HepG2 (cell line): ENCODE measurements at regions not wholly inside any gene's neighbourhood (a gene's known extent, or its start where the extent isn't known, plus 50 kb on each side); places are given as distances from the start of the nearest gene placed in this dataset.

Source experiments
- ATAC-seq: fragments of 200-7000 bp; cut with Tn5 transposase; 3 replicates; pipeline ENCODE4 v1.9.1; 2020; ENCODE audit warnings: mild to moderate bottlenecking, moderate library complexity
- BruUV-seq: library from RNA; stranded (reverse); fragments of 400-500 nt; replicated peaks from 2 replicates; lab custom pipeline; 2021; lab: Mats Ljungman, UMichigan
- CTCF ChIA-PET: fragments of 300-600 bp; formaldehyde crosslinking; extraction: SDS; loops from one replicate; lab custom pipeline; 2021; ENCODE audit warnings: low total read pairs, inconsistent platforms, low intra/inter-chr PET ratio; lab: Yijun Ruan, JAX
- POLR2A ChIA-PET: fragments of 350-600 bp; sonication (Branson Sonifier 250); formaldehyde crosslinking; loops from one replicate; lab custom pipeline; 2020; ENCODE audit warnings: antibody characterized with exemption, inconsistent platforms; lab: Yijun Ruan, JAX
- DNase-seq: peaks from one replicate; pipeline ENCODE4 v3.0.0-alpha.2; 2015; ENCODE audit warnings: low spot score
- FAIRE-seq: peaks from 3 replicates; lab custom pipeline; 2011; peaks lifted over from hg19 to GRCh38; lab: Jason Lieb, UNC
- H2AFZ ChIP-seq: one replicate; pipeline ENCODE4 v1.6.1; 2011; ENCODE audit warnings: low read length, inconsistent platforms
- H3K27ac ChIP-seq: fragments of 300-600 bp; 3 replicates; pipeline ENCODE4 v1.8.0; 2011; ENCODE audit warnings: mixed run types, mild to moderate bottlenecking, mixed read lengths, low read length, inconsistent platforms; ENCODE audit not compliant: insufficient read depth; ENCODE audit errors: extremely low read length
- H3K27me3 ChIP-seq, 2 experiments: fragments of 200-600 bp in 1 of 2; 2 replicates in 1 of 2; 3 replicates in 1 of 2; pipeline versions ENCODE4 v1.6.0 to v1.8.0; 2011; ENCODE audit warnings: low read length in 2 of 2, mild to moderate bottlenecking in 2 of 2, moderate library complexity in 2 of 2, inconsistent platforms in 1 of 2; ENCODE audit not compliant: insufficient read depth in 2 of 2, control insufficient read depth in 1 of 2
- H3K36me3 ChIP-seq, 2 experiments: fragments of 200-600 bp in 1 of 2; replicated peaks in 1 of 2; 2 replicates in 1 of 2; 3 replicates in 1 of 2; pipeline versions ENCODE4 v1.5.1 to v1.8.0; 2011; ENCODE audit warnings: low read length in 2 of 2, inconsistent platforms in 1 of 2; ENCODE audit not compliant: insufficient read depth in 2 of 2, control insufficient read depth in 1 of 2
- H3K4me1 ChIP-seq: 2 replicates; pipeline ENCODE4 v1.5.1; 2012; ENCODE audit warnings: low read length, inconsistent platforms; ENCODE audit not compliant: insufficient read depth
- H3K4me2 ChIP-seq: 2 replicates; pipeline ENCODE4 v1.6.0; 2011; ENCODE audit warnings: low read depth, low read length, inconsistent platforms
- H3K4me3 ChIP-seq, 3 experiments: fragments of 200-600 bp in 1 of 3; sonication (generic), shearing (Covaris generic) in 1 of 3; replicated peaks in 1 of 3; 2 replicates each; pipeline ENCODE4 v1.5.1; 2011 to 2016; ENCODE audit warnings: low read length in 3 of 3, inconsistent platforms in 2 of 3, low read depth in 2 of 3, mild to moderate bottlenecking in 2 of 3, control low read depth in 1 of 3, mixed read lengths in 1 of 3; ENCODE audit not compliant: insufficient read depth in 1 of 3
- H3K79me2 ChIP-seq: one replicate; pipeline ENCODE4 v1.6.1; 2011; ENCODE audit warnings: low read length, inconsistent platforms; ENCODE audit not compliant: insufficient read depth
- H3K9ac ChIP-seq: 2 replicates; pipeline ENCODE4 v1.6.0; 2011; ENCODE audit warnings: mild to moderate bottlenecking, low read depth, low read length, inconsistent platforms; ENCODE audit not compliant: insufficient read depth
- H3K9me3 ChIP-seq: 2 replicates; pipeline ENCODE4 v1.5.1; 2012; ENCODE audit warnings: mild to moderate bottlenecking, low read length
- H4K20me1 ChIP-seq: 2 replicates; pipeline ENCODE4 v1.6.0; 2011; ENCODE audit warnings: inconsistent platforms, mild to moderate bottlenecking, low read length, moderate library complexity; ENCODE audit not compliant: insufficient read depth
- E2F2 ChIP-seq: sonication (generic); formaldehyde crosslinking; IDR thresholded peaks from 2 replicates; pipeline ENCODE4 v1.4.0; 2020; ENCODE audit warnings: missing genetic modification reagents, borderline replicate concordance
- FOXK1 ChIP-seq: sonication (generic); formaldehyde crosslinking; IDR thresholded peaks from 2 replicates; pipeline ENCODE4 v1.4.0; 2020; ENCODE audit warnings: low read depth, missing genetic modification reagents, borderline replicate concordance
- KIAA2018 ChIP-seq: sonication (generic); formaldehyde crosslinking; IDR thresholded peaks from 2 replicates; pipeline ENCODE4 v1.5.0; 2020; ENCODE audit warnings: mild to moderate bottlenecking, missing genetic modification reagents, borderline replicate concordance
- PRDM4 ChIP-seq: sonication (generic); formaldehyde crosslinking; IDR thresholded peaks from 2 replicates; pipeline ENCODE4 v1.9.0; 2021; ENCODE audit warnings: missing genetic modification reagents, borderline replicate concordance
- TBX3 ChIP-seq: fragments of 450-650 bp; IDR thresholded peaks from 2 replicates; pipeline ENCODE4 v1.6.1; 2017; ENCODE audit warnings: antibody characterized with exemption, mild to moderate bottlenecking, inconsistent platforms, borderline replicate concordance
- ZFP62 ChIP-seq: sonication (generic); formaldehyde crosslinking; IDR thresholded peaks from 2 replicates; pipeline ENCODE4 v1.4.0; 2020; ENCODE audit warnings: missing genetic modification reagents
- ZNF180 ChIP-seq: sonication (generic); formaldehyde crosslinking; IDR thresholded peaks from 2 replicates; pipeline ENCODE4 v1.4.0; 2020; ENCODE audit warnings: low read depth, missing genetic modification reagents, borderline replicate concordance
- WGBS: methylation state at CpG from one replicate; pipeline ENCODE4 v1.1.6; 2017; ENCODE audit warnings: low lambda C conversion rate; 5-methylcytosine and 5-hydroxymethylcytosine counted together
- in situ Hi-C: cut with HindIII; loops from 2 replicates; pipeline ENCODE4 v1.10.0; 2017; ENCODE audit warnings: low pct_unique_long_range_greater_than_20kb; ENCODE audit not compliant: extremely low pct_ligation_motif_present
- intact Hi-C: fragments of 100-400 bp; cut with micrococcal nuclease; formaldehyde crosslinking; loops from one replicate; pipeline ENCODE4 v1.10.0; 2022; ENCODE audit not compliant: unreplicated experiment

- Histone ChIP-seq H3K36me3 (no peaks in the 10 kb centered on the region), H3K27me3 (no peaks in the 10 kb centered on the region), H3K4me2 (no peak overlapping the region), H4K20me1 (no peaks in the 10 kb centered on the region), H3K9me3 (no peaks in the 10 kb centered on the region), H2AFZ (no peak overlapping the region), H3K4me3 (no peak overlapping the region), H3K4me1 (no peaks in the 10 kb centered on the region), H3K27ac (no peak overlapping the region), H3K79me2 (no peaks in the 10 kb centered on the region), H3K9ac (no peak overlapping the region)
- in situ Hi-C loops: no loop called here
- FAIRE-seq (no peak), ATAC-seq (no peak), DNase-seq (no peak)
- POLR2A ChIA-PET: no interaction called here
- no TSS peak for BruUV-seq
- intact Hi-C loops: no loop called here
- WGBS: 22% methylated on average over 4 of the region's 4 CpGs
- CTCF ChIA-PET: no interaction called here
- TF ChIP-seq PRDM4: no peak
- TF ChIP-seq E2F2 (CRISPR knock-in tag): no peak
- TF ChIP-seq ZFP62 (CRISPR knock-in tag): no peak
- TF ChIP-seq ZNF180 (CRISPR knock-in tag): no peak
- no peak for TF ChIP-seq KIAA2018 (CRISPR knock-in tag)
- no peak for TF ChIP-seq TBX3
- no peak for TF ChIP-seq FOXK1 (CRISPR knock-in tag)
These were observed 203.6 kb downstream of the ELAVL2 start for GRCh38 chr9:23622396-23622795.
